GM19324 (cell line): ENCODE measurements at regions not wholly inside any gene's neighbourhood (a gene's known extent, or its start where the extent isn't known, plus 50 kb on each side); places are given as distances from the start of the nearest gene placed in this dataset.

Experiments
- ATAC-seq: cut with Tn5 transposase; IDR thresholded peaks from one replicate; pipeline ENCODE4 v1.9.1; 2021; ENCODE audit warnings: mild to moderate bottlenecking, moderate library complexity; ENCODE audit not compliant: unreplicated experiment, low FRiP score

GRCh38 chr6:40762981-40763380 is 175.8 kb upstream of the LRFN2 start:
- ATAC-seq: no peak

DNA sequence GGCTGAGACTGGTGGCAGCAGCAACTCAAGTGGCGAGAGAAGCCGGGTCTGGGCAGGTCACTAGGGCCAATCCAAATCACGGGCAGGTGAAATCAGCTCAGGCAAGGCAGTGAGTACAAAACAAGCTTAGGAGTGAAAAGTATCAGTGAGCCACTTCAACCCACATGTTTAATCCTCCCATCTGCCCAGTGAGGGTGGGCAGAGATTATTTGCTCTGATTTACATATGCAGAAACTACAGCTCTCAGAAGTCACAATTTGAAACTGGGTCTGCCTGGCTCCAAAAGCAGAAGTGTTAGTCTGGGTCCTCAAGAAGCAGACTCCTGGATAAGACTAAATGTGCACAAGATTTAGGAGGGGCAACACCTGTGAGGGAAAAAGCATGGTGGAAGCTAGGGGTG is 173.7 kb upstream of the LRFN2 start:
- ATAC-seq: no peak

- ATAC-seq: no peak
Observed at GRCh38 chr6:40759838-40760237, 172.7 kb upstream of the LRFN2 start.

- ATAC-seq: no peak
Observed at GRCh38 chr6:40759264-40759663, 172.1 kb upstream of the LRFN2 start.

- ATAC-seq: no peak
Observed at GRCh38 chr6:40755749-40756452, 168.7 kb upstream of the LRFN2 start.

DNA sequence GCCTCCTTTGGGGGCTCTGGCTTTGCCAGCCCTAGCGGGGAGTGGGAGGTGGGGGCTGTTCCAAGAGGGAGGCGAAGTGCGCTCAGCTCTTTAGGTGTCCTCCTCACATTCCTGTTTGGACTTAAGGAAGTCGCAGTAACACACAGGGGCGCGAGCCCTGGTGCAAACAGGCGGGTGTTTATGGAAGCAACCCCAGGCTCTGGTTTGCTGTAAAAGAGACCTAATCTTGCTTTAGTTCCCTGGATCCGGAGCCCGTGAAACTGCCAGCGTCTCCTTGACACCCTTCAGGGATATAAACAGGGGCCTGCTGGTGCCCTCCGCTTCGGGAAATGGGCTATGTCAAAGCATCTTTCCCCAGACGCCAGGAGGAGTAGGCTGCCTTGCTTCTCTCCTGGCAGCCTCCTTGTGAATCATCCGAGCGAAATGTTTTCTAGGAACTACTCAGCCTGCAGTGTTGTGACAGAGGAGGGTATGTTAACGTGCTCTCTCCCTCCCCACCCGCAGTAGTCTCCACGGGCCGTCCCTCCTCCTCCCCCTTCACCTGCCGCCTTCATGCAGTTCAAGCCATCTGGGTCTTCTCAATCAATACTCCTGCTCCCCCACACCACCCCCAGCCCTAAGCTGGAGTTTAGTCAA is 168.0 kb upstream of the LRFN2 start:
- no peak for ATAC-seq

- no peak for ATAC-seq
Observed at GRCh38 chr6:40754461-40755045, 167.4 kb upstream of the LRFN2 start.

- ATAC-seq: no peak
Observed at GRCh38 chr6:40753675-40754448, 166.7 kb upstream of the LRFN2 start.

GRCh38 chr6:40753048-40753447 is 165.9 kb upstream of the LRFN2 start:
- no peak for ATAC-seq

DNA sequence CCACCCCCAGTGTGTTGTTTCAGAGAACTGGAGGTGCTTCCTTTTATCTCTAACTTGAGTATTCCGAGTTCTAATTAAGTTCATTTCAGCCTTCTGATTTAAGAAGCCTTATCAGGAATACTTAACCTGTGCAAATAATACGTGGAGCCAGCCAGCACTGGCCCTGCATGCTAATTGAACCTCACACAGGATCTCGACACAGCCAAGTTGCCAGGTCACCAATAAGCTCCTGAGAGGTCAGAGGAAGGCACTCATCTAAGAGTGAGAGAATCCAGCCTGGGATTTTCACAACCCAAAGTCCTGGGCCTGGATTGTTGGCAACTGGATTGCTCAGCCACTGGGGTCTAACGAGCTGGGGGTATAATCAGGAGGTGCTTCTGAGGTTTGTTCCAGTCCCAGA is 157.7 kb upstream of the LRFN2 start:
- ATAC-seq: no peak

DNA sequence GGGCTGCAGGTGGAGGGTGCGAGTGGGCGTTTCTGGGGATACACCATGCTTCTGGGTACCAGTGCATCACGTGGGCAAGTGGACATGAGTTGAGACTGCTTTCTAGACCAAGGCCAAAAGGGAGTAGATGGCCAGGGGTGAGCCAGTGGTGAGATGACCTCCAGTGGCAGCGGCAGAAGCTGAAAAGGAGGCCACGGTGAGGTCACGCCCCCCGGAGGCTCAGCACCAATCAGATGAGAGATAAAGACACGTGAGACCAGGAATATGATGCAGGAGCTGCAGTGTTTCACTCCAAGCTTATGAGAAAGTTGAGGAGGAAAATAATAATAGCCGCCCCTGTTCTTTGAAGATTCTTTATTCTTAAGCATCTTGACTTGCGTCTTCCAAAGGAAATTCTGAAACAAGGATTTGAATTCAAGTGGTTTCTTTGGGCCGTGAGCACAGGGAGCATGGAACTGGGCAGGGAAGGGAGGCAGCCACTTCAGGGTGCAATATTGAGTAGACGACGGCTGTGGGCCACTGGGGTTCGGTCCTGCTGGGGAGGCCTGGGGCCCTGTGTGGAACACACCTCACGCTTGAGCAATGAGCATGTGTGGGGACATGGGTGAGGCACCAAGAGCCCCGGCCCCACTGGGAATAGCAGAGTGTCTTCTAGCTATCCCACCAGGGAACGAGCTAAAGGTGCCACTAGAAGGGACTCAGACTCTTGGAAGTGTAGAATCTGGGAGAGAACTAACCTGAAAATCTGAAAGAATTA is 156.7 kb upstream of the LRFN2 start:
- no peak for ATAC-seq

DNA sequence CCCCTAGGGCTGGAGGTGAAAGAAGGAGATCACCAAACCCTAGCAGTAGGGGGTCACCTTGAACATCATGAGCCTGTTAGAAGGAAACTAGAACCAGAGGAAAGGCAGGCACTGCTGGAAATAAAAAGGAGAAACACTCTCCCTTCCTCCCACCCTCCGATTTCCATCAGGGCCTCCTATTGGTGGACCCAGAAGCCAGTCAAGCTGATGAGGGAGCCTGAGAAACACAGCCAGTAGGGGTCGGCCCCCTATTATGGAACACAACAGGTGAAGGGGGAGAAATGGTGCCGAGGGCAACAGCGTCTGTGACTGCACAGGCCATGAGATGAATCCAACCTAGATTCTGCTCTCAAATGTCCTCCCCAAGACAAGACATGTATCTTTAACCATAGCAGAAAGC is 156.1 kb upstream of the LRFN2 start:
- ATAC-seq: no peak

GRCh38 chr6:40740518-40740917 is 153.4 kb upstream of the LRFN2 start:
- ATAC-seq: no peak

DNA sequence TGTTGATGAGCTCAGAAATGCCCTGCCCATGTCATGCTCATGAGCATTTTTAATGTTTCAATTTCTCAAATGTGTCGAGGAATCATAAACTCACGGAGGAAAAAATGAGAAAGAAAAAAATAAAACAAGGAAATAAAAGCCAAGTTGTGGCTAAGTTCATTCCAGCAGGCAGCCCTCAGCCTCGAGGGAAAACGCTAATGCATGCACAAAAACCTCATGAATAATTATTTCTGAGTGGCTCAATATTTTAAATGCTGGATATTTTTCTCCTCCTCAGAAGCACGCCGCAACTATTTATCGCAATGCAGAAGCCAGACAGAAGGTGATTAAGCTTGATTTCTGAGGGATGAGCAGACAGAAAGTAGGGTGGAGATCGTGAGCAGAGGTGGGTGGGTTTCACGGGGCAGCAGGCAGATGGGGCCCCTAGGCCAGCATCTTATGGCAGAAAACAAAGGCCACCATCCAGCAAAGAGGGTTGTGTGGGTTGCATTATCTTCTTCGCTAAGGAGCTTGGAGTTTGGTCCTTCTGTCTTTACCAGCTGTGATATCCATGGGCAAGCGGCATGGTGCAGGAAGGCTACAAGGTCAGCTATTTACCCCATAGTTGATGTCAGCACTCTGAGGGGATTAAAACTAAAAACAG is 151.5 kb upstream of the LRFN2 start:
- no peak for ATAC-seq

DNA sequence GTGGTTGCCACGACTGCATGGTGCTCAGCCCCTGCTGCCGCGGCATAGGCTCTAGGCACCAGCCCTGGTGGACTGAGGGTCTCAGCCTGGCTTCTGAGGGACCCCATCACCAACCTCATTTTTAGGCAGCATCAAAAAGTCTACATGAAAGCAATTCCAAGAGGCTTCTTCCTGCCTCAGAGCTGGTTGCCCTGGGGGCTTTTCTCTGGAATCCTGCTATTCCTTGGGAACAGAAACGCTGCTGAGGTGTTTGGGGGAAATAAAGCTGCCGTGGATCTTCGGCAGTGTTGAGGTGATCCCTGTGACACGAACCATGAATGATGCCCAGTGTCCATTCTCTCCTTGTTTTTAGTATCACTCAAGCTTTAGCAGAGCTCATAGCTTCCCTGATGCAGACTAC is 148.4 kb upstream of the LRFN2 start:
- ATAC-seq: no peak

- ATAC-seq: no peak
Observed at GRCh38 chr6:40735121-40735520, 148.0 kb upstream of the LRFN2 start.

- no peak for ATAC-seq
Observed at GRCh38 chr6:40734607-40735006, 147.4 kb upstream of the LRFN2 start.

DNA sequence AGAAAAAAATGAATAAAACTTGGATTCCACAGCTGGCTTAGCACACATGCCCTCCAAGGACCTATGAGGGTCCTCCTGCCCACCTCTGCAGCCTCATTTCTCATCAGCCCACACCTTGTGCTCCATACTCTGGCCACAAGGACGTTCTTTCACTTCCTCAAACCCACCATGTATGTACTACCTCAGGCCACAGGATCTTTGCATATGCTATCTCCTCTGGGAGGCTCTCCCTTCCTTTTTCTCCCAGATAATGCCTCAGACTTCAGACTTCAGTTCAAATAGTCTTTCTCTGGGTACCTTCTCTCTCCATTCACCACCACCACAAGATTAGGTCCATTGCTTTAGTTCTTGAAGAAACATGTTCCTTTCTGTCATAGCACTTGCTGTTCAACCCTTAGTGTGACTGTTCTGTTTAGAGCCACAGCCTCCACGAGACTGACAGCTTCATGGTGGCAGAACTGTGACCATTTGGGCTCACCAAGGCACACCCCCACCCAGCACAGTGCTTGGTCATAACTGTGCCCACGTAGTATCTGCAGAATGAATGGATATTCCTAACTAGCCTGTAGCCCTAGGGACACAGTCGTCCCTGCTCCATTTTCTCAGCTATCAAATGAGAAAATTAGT is 146.7 kb upstream of the LRFN2 start:
- ATAC-seq: no peak

DNA sequence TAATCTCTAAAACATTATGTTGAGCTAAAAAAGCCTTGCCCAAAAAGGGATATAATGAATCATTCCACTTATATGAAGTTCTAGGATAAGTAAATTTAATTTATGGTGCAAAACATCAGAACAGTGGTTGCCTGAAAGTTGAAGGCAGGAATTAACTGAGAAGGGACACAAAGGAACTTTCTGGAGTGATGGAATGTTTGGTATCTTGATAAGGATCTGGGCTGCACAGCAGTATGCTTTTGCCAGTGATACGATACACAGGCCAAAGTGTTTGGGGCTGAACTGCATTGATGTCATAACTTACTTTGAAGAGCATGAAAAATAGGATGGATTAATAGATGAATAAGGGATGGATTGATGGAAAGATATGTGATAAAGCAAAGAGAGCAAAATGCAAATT is 146.1 kb upstream of the LRFN2 start:
- no peak for ATAC-seq

DNA sequence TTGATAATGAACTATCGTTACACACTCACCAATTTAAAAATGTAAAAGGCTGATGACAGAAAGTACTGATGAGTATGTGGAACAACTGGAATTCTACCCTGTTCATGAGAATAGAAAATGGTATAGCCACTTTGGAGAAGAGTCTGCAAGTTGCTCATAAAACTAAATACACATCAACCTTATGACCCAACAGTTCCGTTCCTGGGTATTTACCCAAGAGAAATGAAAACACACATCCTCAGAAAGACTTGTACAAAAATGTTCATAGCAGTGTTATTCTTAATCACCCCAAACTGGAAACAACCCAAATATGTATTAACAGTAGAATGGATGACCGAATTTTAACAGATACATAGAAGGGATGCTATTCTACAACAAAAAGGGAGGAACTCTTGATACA is 145.7 kb upstream of the LRFN2 start:
- no peak for ATAC-seq
